Nucleus accumbens (tissue), 56 donors: ENCODE measurements at regions not wholly inside any gene's neighbourhood (a gene's known extent, or its start where the extent isn't known, plus 50 kb on each side); places are given as distances from the start of the nearest gene placed in this dataset.
"Not testable (repeated sequence)": the region's sequence is repeated elsewhere in the genome, so short reads cannot be mapped to it uniquely, and the experiment has no call there.

Experiments used
- DNase-seq, 56 donors: peaks; one replicate each; lab custom pipeline; 2025; lab: John Stamatoyannopoulos, UW

DNA sequence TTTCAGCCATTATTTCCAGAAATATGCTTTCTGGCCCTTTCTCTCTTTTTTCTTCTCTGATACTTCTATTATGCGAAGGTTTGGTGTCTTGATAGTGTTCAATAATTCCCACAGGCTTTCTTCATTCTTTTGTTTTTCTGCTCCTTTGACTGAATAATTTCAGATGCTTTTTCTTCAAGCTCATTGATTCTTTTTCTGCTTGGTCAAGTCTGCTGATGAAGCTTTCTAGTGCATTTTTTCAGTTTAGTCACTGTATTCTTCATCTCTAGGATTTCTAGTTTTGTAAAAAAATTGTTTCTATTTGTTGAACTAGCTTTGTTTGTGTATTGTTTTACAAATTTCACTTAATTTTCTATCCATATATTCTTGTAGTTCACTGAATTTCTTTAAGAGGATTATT, 304.0 kb upstream of the TARS1 start:
- DNase-seq, result no peak

DNA sequence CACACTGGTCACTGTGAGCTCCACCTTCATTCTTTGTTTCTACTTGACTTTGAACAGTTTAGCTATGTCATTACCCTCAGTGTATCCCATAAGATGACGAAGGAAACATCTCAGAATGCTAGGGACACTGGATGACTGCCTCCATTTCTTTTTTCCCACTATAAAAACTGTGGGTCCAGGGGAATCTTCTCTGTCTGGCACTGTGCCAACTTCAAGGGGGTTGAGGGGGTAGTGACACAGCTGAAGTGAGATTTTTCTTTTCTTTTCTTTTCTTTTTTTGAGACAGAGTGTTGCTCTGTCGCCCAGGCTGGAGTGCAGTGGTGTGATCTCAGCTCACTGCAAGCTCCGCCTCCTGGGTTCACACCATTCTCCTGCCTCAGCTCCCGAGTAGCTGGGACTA, 302.6 kb upstream of the TARS1 start:
- DNase-seq, result not testable (repeated sequence)

- no peak for DNase-seq
These were observed 297.2 kb upstream of the TARS1 start for GRCh38 chr5:33143405-33144123.

- DNase-seq, result no peak
These were observed 293.9 kb upstream of the TARS1 start for GRCh38 chr5:33146881-33147280.

DNA sequence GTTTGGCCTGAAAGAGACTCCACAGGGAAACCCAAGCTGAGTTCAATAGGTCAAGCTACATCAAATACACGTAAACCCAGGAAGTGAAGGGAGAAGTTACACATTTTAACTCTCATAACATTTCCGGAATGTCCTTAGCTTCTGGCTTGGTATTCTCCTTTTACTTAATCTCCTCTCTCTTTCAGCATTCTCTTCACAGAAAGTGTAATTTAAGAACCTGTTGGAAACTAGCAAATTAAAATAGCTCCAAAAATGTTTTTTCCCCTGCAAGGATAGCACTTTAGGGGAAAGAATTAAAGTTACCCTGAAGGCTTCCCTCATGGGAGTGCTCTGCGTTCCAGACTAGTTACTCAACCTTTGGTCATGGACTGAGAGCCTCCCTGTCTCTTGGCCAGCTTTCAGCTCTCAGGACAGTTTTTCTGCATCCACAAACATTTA, 292.7 kb upstream of the TARS1 start:
- no peak for DNase-seq

DNA sequence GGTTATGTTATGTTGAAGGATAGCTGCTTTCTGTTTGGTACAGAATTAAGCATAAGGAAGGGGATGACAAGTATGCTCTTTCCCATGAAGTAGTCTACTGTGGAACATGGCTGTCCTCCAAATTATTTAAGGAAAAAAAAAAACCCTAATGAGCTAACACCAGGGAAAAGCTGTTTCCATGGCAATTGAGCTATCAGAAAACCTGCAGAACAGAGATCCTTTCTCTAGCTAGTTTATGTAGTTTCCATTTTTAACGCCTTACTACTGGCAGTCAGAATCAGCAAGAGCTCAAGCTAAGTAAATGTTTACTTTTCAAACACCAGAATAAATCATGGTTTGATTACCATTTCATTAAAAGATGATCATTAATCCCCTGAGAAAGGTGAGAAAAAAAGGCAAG, 287.4 kb upstream of the TARS1 start:
- no peak for DNase-seq

DNA sequence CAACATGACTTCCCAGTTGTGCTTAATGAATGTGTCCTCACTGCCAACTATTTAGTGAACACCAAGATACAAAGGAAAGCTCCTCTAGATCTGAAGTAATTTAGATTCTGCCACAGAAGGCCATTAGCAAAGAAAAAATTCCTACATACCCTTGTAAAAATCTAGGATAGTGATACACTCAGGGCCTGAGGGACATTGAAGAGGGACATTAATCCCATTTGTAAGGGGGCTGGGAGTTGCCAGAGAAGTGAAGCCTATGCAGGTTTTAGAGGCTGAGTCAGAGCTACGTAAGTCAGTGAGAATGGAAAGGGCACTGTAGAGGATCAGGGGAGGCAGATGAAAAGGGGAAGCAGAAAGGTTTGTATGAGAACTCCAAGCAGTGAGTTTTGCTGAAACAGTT, 286.9 kb upstream of the TARS1 start:
- DNase-seq, result no peak

GRCh38 chr5:33160871-33161270, 279.9 kb upstream of the TARS1 start:
- DNase-seq, result no peak

GRCh38 chr5:33161421-33161820, 279.3 kb upstream of the TARS1 start:
- no peak for DNase-seq

DNA sequence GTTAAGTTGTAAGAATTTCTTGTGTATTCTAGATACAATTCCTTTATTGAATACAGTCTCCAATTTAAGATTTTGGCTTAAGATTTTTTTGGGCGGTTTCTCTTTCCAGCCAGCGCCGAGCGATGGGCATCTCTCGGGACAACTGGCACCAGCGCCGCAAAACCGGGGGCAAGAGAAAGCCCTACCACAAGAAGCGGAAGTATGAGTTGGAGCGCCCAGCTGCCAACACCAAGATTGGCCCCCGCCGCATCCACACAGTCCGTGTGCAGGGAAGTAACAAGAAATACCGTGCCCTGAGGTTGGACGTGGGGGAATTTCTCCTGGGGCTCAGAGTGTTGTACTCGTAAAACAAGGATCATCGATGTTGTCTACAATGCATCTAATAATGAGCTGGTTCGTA, 278.7 kb upstream of the TARS1 start:
- DNase-seq, result no peak

DNA sequence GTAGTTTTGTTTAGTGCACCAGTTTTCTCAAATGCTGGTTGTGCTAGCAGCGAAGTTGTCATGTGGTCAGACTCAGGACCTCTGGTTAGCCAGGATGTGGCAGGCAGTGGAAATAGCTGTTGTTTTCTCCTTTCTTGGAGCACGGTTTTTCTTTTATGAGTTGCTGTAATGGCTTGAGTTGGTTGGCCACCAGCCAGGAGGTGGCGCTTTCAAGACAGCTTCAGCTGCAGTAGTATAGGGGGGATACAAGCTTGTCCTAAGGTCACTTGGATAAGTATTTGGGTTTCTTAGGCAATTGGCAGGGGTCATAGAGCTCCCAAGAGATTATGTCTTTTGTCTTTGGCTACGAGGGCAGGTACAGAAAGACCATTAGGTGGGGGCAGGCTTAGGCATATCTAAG, 274.2 kb upstream of the TARS1 start:
- DNase-seq, result no peak

- DNase-seq, result no peak
These were observed 273.8 kb upstream of the TARS1 start for GRCh38 chr5:33166948-33167347.

GRCh38 chr5:33167541-33167940, 273.2 kb upstream of the TARS1 start:
- DNase-seq, result no peak

GRCh38 chr5:33170411-33170810, 270.4 kb upstream of the TARS1 start:
- DNase-seq, result no peak

- no peak for DNase-seq
These were observed 266.4 kb upstream of the TARS1 start for GRCh38 chr5:33174383-33174782.

DNA sequence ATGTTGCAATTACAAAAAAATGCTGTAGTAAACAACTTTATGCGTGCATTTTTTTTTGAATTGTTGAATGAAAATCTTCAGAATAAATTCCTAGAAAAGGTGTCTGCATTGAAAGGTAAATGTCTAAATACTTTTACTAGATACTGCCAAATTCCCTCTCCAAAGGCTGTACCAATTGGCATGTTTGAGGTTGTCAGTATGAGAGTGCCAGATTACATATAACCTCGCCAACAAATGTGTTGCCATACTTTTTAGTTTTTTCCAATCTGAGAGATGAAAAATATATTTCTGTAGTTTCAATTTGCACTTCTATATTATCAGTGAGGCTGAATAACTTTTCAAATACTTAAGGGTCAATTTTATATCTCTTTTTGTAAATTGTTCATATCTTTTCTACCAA, 261.5 kb upstream of the TARS1 start:
- DNase-seq, result no peak

DNA sequence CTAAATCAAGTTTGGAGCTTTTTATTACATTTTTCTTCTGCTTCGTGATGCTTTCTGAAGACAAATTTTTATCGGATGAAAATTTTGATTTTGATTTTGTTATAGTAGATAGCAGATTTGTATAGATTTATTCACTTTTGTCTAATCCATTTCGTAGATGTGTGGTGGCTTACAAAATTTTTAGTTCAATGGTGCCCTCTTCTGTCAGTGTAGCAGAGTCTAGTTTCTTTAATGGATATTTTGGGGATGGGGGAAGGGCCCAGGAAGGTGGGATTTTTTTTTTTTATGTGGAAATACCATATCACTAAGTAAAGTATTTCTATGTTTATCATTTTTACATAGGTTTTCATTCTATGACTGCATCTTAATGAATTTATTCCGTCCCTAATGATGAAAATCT, 259.9 kb upstream of the TARS1 start:
- DNase-seq, result no peak

- DNase-seq, result no peak
These were observed 257.8 kb upstream of the TARS1 start for GRCh38 chr5:33182986-33183385.

- DNase-seq, result no peak
These were observed 256.4 kb upstream of the TARS1 start for GRCh38 chr5:33184367-33184766.

- DNase-seq, result no peak
These were observed 252.7 kb upstream of the TARS1 start for GRCh38 chr5:33188089-33188488.

DNA sequence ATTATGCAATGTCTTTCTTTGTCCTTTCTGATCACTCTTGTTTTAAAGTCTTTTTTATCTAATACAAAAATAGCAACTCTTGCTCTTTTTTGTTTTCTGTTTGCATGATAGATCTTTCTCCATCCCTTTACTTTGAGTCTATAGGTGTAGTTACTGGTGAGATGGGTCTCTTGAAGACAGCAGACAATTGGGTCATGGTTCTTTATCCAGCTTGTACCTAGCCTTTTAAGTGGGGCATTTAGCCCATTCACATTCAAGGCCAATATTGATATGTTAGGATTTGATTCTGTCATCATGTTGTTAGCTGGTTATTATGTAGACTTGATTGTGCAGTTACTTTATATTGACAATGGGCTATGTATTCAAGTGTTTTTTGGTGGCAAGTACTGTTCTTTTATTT, 245.9 kb upstream of the TARS1 start:
- no peak for DNase-seq

- DNase-seq, result no peak
These were observed 245.2 kb upstream of the TARS1 start for GRCh38 chr5:33195431-33196165.
